A172 (cell line): ENCODE measurements at regions not wholly inside any gene's neighbourhood (a gene's known extent, or its start where the extent isn't known, plus 50 kb on each side); places are given as distances from the start of the nearest gene placed in this dataset.

ENCODE experiments used
- DNase-seq: peaks from one replicate; pipeline ENCODE4 v3.0.0-alpha.2; 2015; ENCODE audit warnings: low spot score

DNA sequence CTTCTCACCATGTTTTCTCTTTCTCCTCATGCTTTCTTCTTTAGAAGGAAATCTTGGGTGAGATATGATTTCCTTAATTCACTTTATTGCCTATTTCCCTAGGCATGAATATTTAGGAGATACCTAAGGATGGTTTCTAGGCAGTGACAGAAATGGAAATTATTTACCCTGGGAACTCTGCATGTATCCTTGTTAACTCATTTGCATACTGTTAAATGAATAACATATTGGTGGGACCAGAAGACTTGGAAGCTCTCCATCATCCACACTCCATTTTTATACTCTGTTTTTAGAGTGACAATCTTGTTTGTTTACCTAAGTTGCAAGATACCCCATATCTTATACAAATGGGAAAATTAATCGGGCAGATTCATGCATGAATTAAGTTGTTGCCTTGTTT lies 285.7 kb downstream of the RNF144B start:
- no peak for DNase-seq

DNA sequence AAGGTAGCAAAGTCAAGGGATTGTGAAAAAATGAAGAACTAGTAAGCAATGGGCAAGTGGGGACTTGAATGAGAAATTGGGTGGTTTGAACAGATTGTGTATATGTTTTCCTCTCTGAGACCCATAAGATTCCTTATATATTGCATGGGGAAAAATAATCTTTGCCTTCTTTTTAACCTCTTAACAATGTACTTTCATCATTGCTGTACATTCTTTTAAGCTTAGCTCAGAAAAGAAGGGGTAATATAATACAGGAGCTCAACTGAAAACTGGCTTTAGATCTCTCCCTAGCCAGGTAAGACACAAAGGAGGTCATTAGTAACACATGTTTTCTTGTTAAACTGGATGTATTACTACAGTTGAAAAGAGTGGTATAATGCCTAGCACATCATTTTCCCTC lies 287.2 kb downstream of the RNF144B start:
- DNase-seq, result no peak

DNA sequence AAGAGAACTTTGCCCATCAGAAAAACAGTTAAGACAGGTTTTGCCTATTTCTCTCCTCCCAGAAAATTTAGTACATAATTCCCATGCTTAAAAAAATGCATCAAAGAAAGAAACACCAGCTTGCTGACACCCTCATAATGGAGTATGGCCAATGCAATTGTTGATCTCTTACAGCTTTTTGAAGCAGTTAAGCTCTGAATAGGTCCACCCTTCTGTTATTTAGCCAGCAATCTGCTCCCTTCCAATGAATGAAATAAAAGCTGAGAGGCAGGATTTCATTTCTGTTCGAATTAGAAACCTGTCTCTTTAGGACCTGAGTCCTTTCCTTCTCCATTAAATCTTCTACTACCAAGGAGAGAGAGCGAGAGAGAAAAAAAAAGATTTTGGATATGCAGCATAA lies 288.7 kb downstream of the RNF144B start:
- no peak for DNase-seq

DNA sequence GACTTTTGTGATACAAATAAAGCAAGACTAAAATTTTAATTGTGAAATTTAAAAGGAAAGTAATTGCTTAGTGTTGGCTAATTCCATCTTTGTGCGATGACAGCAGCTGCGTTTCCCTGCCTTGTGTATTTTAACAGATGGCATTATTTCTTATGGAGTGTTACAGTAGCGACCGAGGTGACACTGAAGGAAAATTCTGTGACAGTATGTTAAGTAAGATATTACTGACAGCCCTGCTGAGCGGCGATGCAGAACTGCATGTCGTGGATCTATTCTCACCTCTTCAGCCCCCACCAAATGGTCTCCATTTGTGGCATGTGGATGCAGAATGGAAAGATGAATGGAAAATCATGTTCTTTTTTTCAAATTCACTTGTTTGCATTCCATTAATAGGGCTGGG lies 289.4 kb downstream of the RNF144B start:
- no peak for DNase-seq

DNA sequence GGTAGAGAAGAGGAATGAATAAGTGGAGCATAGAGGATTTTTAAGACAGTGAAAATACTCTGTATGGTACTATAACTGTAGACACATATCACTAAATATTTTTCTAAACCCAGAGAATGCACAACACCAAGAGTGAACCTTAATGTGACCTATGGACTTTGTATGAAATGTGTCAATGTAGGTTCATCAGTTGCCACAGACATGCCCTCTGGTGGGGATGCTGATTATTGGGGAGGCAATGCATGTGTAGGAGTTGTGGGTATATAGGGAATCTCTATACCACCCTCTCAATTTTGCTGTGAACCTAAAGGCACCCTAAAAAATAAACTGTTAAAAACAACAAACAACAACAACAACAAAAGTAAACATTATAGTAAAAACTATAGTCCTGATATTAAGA lies 293.7 kb downstream of the RNF144B start:
- DNase-seq, result no peak

DNA sequence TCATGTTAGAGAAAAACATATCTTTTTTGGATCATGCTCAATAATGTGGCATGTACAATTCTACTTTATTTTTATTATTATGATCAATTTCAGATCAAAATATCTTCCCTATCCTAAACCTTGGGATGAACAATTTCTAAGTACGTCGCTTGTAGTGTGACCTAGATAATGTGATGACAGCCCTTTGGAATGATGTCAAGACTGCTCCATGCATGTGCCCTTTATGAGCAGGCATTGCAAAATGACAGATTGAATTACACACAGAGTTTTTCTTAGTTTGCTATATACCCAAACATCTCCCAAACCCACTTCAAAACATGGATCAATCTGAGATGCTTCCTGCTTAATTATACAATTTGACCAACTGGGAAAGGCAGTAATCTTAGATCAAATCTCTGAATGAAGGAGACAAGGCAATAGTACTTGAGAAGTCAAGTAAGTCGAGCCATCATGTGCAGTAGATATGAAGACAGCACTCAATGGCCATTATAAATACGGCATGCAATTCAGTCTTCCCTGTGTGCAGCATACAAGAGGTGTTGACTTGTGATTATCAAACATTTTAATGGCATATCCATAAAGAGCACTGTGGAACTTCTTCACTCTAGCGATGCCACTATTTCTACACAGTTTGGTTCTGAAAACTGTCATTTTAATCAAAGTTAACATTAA lies 294.8 kb downstream of the RNF144B start:
- no peak for DNase-seq

DNA sequence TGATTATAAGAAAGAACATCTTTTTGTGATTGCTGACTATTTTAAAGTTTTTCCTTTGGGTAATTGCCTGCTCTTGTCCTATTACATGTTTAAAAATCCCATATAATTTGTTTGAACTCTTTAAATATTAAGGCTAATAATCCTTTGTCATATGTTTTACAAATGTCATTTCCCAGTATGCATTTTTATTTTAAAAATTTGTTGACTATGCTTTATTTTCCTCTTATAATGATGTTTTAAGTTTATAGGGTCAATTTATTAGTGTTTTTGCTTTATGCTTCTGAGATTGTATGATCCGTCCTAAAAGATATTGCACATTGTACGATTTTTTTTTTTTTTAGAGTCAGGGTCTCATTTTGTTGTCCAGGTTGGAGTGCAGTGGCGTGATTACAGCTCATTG lies 297.2 kb downstream of the RNF144B start:
- DNase-seq, result no peak

DNA sequence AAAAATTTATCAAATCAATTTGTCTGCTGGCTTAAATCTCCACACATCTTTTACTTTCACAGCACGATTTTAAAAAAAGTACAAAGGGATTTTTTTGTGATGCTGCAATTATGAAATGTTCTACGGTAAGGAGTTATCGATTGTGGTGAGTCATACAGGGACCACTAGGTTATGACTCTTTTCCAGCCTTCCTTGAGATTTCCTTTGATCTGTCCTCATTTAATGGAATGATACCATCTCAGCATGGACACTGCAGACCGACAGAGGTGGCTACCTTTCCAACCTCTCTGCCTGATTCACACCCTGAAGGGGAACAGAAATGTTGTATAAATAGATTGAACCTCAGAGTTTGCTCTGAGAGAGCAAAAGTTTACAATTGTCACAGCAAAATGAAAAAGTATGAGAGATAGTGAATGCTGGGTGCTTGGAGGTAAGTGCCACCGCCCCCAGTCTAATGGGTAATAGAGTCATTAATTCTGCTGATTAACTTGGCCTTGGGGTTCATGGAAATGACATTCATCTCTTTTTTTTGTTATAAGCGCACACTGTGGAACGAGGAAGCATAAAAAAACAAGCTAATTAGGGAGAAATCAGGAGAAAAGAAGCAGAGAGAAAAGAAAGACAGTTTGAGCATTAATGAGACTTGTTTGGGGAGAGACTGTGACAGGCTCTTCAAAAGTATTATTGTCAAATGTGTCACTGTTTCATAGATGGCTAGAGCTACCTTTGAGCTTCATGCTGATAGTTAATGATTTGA lies 306.0 kb downstream of the RNF144B start:
- DNase-seq, result no peak

DNA sequence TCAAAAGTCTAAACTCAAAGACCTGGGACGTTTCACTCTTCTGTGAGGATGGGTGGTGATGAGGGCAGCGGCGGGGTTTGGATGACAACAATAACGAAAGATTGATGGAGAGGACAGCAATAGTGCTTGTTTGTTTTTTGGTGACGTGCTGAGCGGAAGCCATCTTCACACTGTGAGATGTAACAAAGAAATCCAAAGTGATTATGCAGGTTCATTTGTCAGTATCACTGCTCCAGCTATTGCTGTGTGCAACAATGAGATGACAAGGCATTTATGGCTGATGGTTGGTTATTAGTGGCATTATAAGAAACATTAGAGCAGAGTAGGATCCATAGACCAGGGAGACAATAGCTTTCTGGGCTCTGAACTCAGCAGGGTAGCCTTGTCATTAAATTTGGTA lies 306.7 kb downstream of the RNF144B start:
- DNase-seq, result no peak

DNA sequence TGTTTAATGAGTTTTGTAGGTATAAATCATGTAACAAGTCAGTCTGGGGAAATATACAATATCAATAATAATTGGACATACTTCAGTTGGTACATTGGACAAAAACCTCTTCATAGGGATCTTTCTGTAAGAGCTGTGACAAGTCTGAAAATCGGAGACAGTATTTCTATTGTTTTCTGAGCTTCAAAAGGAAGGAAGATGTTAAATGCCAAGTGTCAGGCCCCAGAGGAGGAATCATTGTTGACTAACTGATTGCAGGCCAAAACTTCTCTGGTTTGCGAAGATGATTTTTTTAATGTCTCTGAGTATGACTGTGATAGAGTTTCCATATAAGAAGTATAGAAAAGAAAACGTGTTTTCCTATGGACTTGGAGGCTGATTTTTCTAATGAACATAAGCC lies 316.4 kb downstream of the RNF144B start:
- no peak for DNase-seq

DNA sequence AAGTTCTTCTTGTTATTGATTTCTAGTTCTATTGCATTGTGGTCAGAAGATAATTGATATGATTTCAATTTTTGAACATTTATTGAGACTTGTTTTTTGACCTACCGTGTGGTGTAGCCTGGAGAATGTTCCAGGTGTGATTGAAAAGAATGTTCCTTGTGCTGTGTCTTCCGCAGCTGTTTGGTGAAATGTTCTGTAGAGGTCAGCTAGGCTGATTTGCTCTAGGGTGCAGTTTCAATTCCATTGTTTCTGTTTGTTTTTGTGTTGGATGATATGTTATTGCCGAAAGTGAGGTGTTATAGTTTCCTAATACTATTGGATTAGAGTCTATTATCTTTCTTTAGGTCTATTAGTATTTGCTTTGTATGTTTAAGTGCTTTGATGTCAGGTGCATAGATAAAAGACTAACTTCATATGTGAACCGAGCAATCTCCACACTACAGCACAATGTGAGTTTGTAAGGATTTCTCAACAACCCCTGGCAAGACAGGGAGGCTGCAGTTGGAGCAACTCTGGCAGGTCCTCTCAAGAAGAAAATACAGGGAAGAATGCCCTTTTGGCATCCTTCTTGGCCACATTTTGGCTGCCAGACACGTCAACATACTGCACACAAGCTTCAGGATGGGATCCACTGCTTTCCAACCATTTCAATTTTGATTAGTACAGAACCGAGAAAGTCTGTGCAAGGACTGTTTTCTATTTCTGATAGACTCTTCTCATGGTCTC lies 320.7 kb downstream of the RNF144B start:
- no peak for DNase-seq

DNA sequence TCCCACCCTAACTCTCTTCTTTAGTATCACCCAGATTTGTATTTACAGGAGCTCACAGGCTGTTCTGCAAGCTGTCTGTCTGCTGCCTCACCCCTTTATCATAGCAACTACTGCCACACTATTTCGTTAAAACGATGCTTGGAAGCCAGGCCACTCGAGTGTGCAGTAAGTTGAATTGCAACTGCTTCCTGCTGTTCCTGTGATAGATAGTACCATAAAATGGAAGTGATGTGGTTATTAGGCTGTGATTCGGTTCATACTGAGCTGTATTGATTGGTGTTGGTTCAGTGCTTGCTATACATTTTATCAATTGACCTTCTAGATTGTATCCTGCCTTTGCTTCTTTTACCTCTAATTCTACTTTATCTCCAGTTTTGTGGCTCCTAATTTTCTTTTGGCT lies 325.4 kb downstream of the RNF144B start:
- DNase-seq, result no peak

DNA sequence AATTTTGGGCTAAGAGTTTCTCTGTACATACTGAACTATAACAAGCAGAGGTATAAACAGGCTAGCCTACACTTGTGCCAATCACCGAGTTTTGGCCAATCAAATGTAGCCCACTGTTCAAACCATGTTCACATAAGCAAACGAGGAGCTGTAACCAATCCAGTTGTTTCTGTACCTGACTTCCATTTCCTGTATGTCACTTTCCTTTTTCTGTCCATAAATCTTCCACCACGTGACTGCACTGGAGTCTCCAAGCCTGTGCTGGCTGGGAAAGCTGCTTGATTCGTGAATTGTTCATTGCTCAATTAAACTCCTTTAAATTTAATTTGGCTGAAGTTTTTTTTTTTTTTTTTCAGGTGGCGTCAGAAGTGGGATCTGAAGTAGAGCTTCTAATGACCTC lies 332.9 kb downstream of the RNF144B start:
- DNase-seq, result peak; percentile 7

DNA sequence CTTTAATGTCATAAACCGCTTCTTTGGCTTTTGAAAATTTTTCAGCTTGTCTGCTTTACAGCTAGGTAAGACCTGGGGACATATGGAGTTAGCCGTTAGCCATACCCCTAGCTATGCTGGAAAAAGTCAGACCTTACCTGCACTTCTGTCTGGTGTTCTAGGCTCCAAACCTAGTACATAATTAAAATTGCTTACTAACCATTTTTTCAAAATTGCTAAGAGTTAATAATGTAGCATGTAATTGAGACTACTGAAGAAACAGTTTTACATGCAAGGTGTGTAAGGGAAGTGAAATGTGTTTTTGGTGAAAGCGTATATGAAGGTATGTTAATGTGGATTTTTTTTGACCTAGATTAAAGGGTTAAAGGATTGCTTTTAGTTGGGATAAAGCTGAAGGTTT lies 336.9 kb downstream of the RNF144B start:
- DNase-seq, result no peak

DNA sequence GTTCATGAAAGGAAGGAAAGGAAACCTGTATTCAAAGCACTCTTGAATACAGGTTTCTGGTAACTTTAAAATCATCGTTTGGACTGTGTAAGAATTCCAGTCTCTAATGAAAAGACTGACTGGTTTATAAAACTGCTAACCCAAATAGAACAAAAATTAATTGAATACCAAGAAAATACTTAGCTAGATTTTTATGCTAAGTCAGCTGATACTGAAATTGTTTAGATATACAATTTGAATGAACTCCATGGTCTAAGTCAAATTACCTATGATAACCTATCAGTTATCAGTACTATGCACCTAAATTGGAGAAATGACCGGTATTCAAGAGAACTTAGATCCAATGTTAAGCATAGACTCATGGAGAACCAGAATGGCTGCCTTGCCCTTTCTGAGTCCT lies 338.3 kb downstream of the RNF144B start:
- DNase-seq, result no peak

DNA sequence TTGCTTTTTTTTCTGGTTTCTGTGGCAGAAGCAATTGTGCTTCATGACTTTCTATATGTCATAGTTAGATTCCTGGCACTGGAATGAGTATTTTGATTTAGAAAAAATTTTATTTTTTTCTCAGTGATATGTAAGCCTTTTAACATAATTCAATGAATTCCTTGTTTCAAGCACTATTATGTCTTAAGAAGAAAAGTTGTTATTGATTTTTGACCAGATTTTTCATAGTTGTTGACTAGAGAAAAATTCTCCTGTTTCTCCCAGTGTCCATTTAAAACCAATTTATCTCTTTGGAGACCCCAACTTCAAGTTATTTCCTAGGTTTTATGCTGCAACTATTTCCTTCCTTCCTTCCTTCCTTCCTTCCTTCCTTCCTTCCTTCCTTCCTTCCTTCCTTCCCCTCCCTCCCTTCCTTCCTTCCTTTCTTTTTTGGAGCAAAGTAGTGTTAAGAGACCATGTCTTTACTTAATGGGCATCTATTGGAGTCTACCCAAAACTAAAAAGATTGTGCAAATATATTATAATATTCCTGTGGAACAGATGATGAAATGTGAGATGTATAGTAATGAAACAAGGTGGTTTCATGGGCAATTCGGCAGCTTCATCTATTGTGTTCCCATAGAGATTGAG lies 346.9 kb downstream of the RNF144B start:
- no peak for DNase-seq

DNA sequence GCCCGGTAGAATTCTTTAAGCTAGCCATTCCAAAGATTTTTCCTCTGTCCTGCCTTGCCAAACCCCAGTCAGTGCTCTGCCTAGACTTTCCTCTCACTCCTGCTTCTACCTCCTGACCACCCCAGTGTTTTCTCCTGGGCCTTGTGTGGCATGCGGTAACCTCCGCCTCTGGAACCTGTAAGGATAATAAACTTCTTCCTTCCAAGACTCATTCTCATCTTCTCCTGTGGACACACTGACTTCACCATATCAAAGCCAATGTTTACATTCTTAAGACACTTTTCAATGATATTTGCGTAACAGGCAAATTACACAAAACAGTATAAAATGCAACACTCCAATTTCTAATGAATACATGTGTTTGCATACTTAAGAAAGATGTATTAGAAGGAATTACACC lies 354.6 kb downstream of the RNF144B start:
- DNase-seq, result no peak

DNA sequence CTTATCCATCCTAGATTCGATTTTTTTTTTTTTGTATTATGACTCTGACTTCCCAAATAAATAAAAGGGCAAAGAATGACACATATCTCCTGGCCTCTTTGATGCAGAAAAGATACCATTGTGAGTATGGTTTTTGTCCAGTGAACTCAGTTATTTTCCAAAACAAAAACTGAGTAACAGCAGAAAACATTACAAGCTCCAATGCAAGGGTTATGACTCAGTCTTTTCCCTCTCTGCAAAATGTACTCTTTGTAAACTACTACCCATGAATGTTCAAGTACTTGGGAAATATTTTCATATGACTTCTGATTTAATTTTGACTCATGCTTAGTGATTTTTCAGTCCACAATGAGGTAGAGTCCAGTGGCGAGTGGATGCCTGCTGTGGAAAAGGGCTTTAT lies 355.3 kb downstream of the RNF144B start:
- DNase-seq, result peak; percentile 33

DNA sequence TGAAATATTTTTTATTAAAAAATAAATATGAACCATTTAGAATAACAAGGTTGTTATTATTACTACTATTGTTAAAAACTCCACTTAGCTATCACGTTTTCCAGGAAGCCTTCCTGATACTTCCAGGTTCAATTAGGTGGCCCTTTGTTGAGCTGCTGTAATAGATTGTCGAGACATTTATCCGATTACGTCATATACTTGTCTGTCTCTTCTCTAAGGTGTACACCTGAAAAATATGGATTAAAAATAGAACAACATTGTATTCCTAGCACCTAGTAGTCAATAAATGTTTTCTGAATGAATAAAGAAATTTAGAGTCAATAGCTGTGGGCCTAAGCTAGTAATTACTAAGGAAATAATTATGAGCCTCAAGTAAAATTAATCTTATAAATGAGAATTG lies 359.6 kb downstream of the RNF144B start:
- no peak for DNase-seq

DNA sequence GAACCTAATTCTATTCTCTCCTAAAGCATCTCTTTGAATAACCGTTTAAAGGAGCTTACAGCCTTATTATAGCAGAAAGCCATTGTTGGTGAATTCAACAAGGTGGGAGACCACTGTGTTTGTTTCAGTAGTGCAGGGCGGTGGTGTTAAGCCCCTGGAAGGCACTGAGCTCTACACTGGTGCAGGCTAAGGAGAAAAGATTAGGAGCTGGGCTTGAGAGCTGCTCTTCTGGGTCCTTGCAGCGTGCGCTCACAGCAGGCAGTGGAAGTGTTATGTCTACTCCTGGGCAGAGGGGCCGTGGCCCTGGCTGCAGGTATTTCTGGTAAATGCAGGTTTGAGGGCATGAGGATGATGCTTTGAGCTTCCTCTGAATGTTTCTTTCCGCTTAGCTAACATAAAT lies 361.2 kb downstream of the RNF144B start:
- DNase-seq, result no peak

DNA sequence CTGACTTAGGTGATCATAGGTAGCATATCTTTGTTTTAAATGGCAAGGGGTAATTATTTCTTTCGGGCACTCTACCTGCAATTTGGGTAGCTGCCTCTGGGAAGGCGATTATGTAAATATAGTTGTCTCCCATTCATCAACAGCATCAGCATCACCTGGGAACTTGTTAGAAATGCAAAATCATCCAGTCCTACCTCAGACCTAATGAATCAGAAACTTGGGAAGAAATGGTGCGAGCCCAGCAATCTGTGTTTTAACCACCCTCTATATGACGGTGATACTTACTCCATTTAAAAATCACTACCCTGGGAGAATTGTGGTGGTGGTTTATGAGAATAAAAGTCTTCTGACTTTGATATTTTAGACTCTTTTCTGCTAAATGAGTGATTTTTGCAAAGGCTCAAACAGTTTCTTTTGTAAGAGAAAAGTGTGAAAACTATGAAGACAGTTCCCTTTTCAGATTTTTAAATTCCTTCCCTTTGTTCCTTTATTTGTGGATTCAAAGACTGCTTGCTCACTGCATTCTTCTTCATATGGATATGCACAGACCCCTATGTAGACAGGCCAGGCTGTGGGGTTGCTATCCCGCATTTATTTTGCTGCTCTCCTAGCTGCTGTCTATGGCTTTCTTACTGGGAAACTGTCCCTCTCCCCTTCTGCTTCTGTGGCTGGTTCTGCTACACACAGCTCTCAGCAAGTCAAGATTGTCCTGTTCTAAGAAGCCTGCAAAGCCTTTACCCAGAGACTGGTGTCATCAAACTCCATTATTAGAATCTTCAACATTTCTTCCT lies 365.3 kb downstream of the RNF144B start:
- DNase-seq, result no peak

DNA sequence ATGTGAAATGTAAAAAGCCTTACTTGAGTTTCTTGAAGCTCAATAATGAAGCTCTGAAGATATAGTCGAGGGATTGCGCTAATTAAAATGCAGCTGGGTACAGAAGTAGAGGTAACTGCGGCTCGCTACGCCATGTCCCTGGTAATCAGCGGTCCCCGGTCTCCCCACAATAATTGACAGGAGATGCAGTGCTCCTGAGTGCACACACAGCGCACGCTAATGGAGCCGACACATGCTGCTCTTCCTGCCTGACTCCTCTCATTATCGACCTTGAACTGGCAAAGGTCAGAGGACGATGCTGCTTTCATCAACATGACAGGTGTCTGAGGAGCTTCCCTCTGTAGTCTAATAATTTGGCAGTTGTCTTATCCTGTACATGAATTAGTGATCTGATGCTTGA lies 365.9 kb downstream of the RNF144B start:
- no peak for DNase-seq
